Lower leg skin (tissue), 3 donors: ENCODE measurements at regions not wholly inside any gene's neighbourhood (a gene's known extent, or its start where the extent isn't known, plus 50 kb on each side); places are given as distances from the start of the nearest gene placed in this dataset.

ENCODE experiments used
- POLR2A ChIP-seq, 2 donors: fragments of 450-650 bp; IDR thresholded peaks; one replicate each; pipeline ENCODE4 v1.6.1; 2016 to 2017; ENCODE audit warnings: antibody characterized with exemption in 2 of 2, mild to moderate bottlenecking in 1 of 2, moderate library complexity in 1 of 2
- TF ChIP-seq, protein P1 (sequence below), 3 donors: fragments of 450-650 bp; IDR thresholded peaks; one replicate each; pipeline ENCODE4 v1.5.1; 2016; ENCODE audit warnings: antibody characterized with exemption in 3 of 3, mild to moderate bottlenecking in 3 of 3, moderate library complexity in 2 of 3

DNA sequence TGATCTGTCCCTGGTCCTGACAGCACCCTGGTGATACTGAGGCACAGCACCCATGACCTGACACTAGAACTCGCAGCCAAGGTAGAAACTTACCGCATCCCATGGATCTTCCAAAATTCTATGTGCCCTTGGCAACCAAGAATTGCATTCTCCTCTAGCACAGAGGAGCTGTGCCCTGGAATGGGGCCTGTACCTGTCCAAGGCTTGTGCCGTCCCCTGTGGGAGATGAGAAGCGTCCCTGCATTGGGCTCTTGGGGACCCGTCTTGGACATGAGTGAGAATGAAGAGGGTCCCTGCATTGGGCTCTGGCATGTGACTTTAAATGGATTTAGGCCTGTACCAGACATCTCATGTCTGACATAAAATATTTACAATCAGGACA is 67.1 kb downstream of the GGTLC2 start:
- TF ChIP-seq, protein P1, sequence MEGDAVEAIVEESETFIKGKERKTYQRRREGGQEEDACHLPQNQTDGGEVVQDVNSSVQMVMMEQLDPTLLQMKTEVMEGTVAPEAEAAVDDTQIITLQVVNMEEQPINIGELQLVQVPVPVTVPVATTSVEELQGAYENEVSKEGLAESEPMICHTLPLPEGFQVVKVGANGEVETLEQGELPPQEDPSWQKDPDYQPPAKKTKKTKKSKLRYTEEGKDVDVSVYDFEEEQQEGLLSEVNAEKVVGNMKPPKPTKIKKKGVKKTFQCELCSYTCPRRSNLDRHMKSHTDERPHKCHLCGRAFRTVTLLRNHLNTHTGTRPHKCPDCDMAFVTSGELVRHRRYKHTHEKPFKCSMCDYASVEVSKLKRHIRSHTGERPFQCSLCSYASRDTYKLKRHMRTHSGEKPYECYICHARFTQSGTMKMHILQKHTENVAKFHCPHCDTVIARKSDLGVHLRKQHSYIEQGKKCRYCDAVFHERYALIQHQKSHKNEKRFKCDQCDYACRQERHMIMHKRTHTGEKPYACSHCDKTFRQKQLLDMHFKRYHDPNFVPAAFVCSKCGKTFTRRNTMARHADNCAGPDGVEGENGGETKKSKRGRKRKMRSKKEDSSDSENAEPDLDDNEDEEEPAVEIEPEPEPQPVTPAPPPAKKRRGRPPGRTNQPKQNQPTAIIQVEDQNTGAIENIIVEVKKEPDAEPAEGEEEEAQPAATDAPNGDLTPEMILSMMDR (IDR thresholded peaks at IDR 0.05) = no peak
- no peak for TF ChIP-seq POLR2A (IDR thresholded peaks at IDR 0.05)
